ENCODE measurements at regions not wholly inside any gene's neighbourhood (a gene's known extent, or its start where the extent isn't known, plus 50 kb on each side); places are given as distances from the start of the nearest gene placed in this dataset.

DNA sequence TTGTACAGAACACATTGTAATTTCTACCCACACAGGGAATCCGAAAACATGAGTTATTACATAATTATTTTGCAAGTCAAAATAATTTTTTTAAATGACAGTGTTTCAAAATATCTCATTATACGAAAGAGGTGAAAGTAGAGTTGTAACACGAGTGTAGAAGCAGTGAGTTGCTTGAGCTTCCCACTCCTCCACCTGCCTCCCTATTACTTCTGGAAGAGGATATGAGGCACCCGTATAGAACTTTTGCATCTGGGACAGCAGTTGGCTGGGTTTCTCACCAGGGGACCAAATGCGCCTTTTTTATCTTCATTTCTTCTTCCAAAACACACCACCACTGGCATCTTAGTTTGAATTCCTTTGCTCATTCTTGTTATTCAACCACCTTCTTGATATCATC lies 779.0 kb upstream of the COX7C start:
- TF ChIP-seq JUND (IDR thresholded peaks at IDR 0.05; ENCODE audit: low read length) (no peak), EZH2 (IDR thresholded peaks at IDR 0.05; ENCODE audit: low read depth, low read length, severe bottlenecking) (no peak), CHD2 (IDR thresholded peaks at IDR 0.05; ENCODE audit: low read length) (no peak), TEAD4 (IDR thresholded peaks at IDR 0.05; ENCODE audit: low read depth, low read length) (no peak), POLR2AphosphoS5 (IDR thresholded peaks at IDR 0.05; ENCODE audit: low read depth, low read length) (no peak), POLR2A (IDR thresholded peaks at IDR 0.05; ENCODE audit: control extremely low read depth in 1 of 2, low read depth in 2 of 2, low read length in 2 of 2) (no peak), FOSL1 (IDR thresholded peaks at IDR 0.05; ENCODE audit: insufficient read depth, low read depth, low read length) (no peak), TBP (IDR thresholded peaks at IDR 0.05; ENCODE audit: low read depth, low read length) (no peak), CEBPB (IDR thresholded peaks at IDR 0.05; ENCODE audit: low read depth, low read length) (no peak), SIN3A (conservative IDR thresholded peaks at IDR 0.05 in 1 of 2, IDR thresholded peaks at IDR 0.05 in 1 of 2; ENCODE audit: low read depth in 1 of 2, low read length in 2 of 2) (no peak), USF2 (IDR thresholded peaks at IDR 0.05; ENCODE audit: low read length) (no peak), GTF2F1 (IDR thresholded peaks at IDR 0.05; ENCODE audit: borderline replicate concordance, low read depth, low read length) (no peak), GABPA (IDR thresholded peaks at IDR 0.05; ENCODE audit: borderline replicate concordance, insufficient read depth, low read length) (no peak)
- TF ChIP-seq, protein P1, sequence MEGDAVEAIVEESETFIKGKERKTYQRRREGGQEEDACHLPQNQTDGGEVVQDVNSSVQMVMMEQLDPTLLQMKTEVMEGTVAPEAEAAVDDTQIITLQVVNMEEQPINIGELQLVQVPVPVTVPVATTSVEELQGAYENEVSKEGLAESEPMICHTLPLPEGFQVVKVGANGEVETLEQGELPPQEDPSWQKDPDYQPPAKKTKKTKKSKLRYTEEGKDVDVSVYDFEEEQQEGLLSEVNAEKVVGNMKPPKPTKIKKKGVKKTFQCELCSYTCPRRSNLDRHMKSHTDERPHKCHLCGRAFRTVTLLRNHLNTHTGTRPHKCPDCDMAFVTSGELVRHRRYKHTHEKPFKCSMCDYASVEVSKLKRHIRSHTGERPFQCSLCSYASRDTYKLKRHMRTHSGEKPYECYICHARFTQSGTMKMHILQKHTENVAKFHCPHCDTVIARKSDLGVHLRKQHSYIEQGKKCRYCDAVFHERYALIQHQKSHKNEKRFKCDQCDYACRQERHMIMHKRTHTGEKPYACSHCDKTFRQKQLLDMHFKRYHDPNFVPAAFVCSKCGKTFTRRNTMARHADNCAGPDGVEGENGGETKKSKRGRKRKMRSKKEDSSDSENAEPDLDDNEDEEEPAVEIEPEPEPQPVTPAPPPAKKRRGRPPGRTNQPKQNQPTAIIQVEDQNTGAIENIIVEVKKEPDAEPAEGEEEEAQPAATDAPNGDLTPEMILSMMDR (IDR thresholded peaks at IDR 0.05; ENCODE audit: control extremely low read depth in 1 of 3, insufficient read depth in 1 of 3, low read depth in 1 of 3, low read length in 3 of 3) = no peak

Data from H1 (cell line).